Aorta (tissue), 5 donors: ENCODE measurements at regions not wholly inside any gene's neighbourhood (a gene's known extent, or its start where the extent isn't known, plus 50 kb on each side); places are given as distances from the start of the nearest gene placed in this dataset.

Experiments
- ATAC-seq: fragments of 200-7000 bp; cut with Tn5 transposase; one replicate; pipeline ENCODE4 v1.9.1; 2022; ENCODE audit warnings: moderate library complexity; ENCODE audit not compliant: low FRiP score
- DNase-seq, 2 donors: peaks; one replicate each; pipeline ENCODE4 v3.0.0-alpha.2; 2020
- H3K27ac ChIP-seq, 2 donors: one replicate each; pipeline ENCODE4 v1.5.1; 2013; ENCODE audit warnings: low read length in 2 of 2, mild to moderate bottlenecking in 2 of 2, moderate library complexity in 2 of 2, control low read depth in 1 of 2, inconsistent platforms in 1 of 2, low read depth in 1 of 2
- H3K27me3 ChIP-seq, 2 donors: one replicate each; pipeline ENCODE4 v1.6.1; 2013; ENCODE audit warnings: control low read depth in 1 of 2, low read length in 1 of 2, mild to moderate bottlenecking in 1 of 2, moderate library complexity in 1 of 2; ENCODE audit not compliant: insufficient read depth in 2 of 2, control insufficient read depth in 1 of 2
- H3K36me3 ChIP-seq, 2 donors: one replicate each; pipeline ENCODE4 v1.6.1; 2013; ENCODE audit warnings: control low read depth in 1 of 2, low read length in 1 of 2, mild to moderate bottlenecking in 1 of 2; ENCODE audit not compliant: insufficient read depth in 2 of 2, control insufficient read depth in 1 of 2
- H3K4me1 ChIP-seq, 2 donors: one replicate each; pipeline ENCODE4 v1.6.1; 2013; ENCODE audit warnings: low read length in 2 of 2, control low read depth in 1 of 2, mild to moderate bottlenecking in 1 of 2, moderate library complexity in 1 of 2; ENCODE audit not compliant: insufficient read depth in 2 of 2, control insufficient read depth in 1 of 2
- H3K4me3 ChIP-seq, 2 donors: one replicate each; pipeline ENCODE4 v1.5.1; 2013; ENCODE audit warnings: low read length in 2 of 2, control low read depth in 1 of 2, mild to moderate bottlenecking in 1 of 2
- H3K9me3 ChIP-seq: one replicate; pipeline ENCODE4 v1.6.1; 2013; ENCODE audit warnings: mild to moderate bottlenecking, low read length; ENCODE audit not compliant: control insufficient read depth
- WGBS, 2 donors: extraction: QIAGEN DNeasy Blood & Tissue Kit; methylation state at CpG; one replicate each; pipeline ENCODE4 v1.1.7; 2013; 5-methylcytosine and 5-hydroxymethylcytosine counted together
- intact Hi-C, 2 donors: fragments of 100-400 bp; cut with DNase I; formaldehyde crosslinking; loops; one replicate each; pipeline versions ENCODE4 v1.14.2 to v1.15.0; 2022
- donor health status: healthy with polysubstance abuse.
- donor health status: Bipolar disorder and iron deficiency.
- donor health status: DM: no; HTN: no; CAD: no.
- donor health status: DM: no; HTN: no; CAD: no.
- donor health status: DM: yes; HTN: yes; CAD: no.

DNA sequence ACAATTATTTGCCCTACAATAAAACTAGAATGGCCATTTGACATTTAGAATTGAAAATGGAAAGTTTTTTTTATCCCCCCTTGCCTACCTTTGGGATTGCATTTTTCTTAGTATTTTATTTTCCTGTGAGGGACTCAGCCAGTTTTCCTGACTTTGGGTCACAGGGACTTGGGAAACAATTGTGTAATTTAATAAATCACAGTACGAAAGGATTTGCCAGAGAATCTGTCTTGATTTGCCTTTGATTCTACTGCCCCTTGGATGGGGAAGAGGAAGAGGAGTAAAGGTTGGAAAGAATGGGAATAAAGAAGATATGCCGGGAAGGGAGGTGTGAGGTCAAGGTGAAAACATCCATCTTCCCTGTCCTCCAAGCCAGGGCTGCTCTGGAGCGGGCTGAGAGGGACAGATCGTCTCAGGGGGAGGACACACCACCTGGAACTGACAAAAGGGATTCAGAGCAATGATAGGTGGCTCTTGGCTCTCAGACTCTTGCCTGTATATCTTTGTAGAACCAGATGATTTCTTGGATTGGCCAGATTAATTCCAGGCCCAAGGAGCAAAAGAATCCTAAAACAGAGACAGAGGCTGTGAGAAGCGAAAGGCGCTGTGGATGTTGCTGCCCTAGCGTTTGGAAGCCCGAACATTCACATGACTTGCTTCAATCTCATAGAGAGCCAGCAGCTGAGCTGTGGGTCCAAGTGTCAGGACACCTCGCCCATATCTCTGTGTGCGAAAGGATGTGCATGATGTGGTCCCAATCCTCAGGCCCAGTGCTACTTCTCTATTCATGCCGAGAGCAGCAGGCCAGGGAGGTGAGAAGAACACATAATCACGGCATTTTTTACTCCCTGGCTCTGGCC, 50.3 kb upstream of the ZEB1 start:
- Histone ChIP-seq H3K27me3 (no peaks in the 10 kb centered on the region), H3K36me3 (no peaks in the 10 kb centered on the region), H3K27ac (peak overlapping the region in 1 of 2 donors; percentile 48), H3K9me3 (no peaks in the 10 kb centered on the region), H3K4me3 (no peak overlapping the region), H3K4me1 (peaks cover 0 to 5% of the 10 kb centered on the region in 2 donors)
- peak in 1 of 2 donors; percentile 41 for DNase-seq
- peak; percentile 66 for ATAC-seq
- intact Hi-C loops: loop anchor here in 1 of 2 donors (10.0 kb wide), 1 partner anchor 144 kb away; no protein-coding TSS in a partner anchor
- 72 to 75% methylated on average over 12 of the region's 12 CpGs for WGBS, 2 donors
